Tibial artery (tissue), 4 donors: ENCODE measurements at regions not wholly inside any gene's neighbourhood (a gene's known extent, or its start where the extent isn't known, plus 50 kb on each side); places are given as distances from the start of the nearest gene placed in this dataset.

Source experiments
- DNase-seq, 2 donors: peaks; one replicate each; pipeline ENCODE4 v3.0.0-alpha.2; 2019
- H3K27ac ChIP-seq, 2 donors: fragments of 200-600 bp; sonication (generic) in 1 of 2; 1 replicate in 1 of 2; 2 replicates in 1 of 2; pipeline ENCODE4 v1.5.1; 2018 to 2019; ENCODE audit warnings: mild to moderate bottlenecking in 1 of 2
- H3K27me3 ChIP-seq, 2 donors: fragments of 200-600 bp; sonication (generic) in 1 of 2; one replicate each; pipeline versions ENCODE4 v1.5.1 to v1.6.0; 2016 to 2019
- H3K36me3 ChIP-seq, 3 donors: fragments of 200-600 bp; sonication (generic) in 2 of 3; one replicate each; pipeline ENCODE4 v1.5.1; 2016 to 2019; ENCODE audit warnings: mild to moderate bottlenecking in 2 of 3
- H3K4me1 ChIP-seq, 4 donors: fragments of 200-600 bp; sonication (generic) in 2 of 4; 1 replicate in 3 of 4; 2 replicates in 1 of 4; pipeline ENCODE4 v1.5.1; 2016 to 2019
- H3K4me3 ChIP-seq, 2 donors: fragments of 200-600 bp; sonication (generic) in 1 of 2; 1 replicate in 1 of 2; 2 replicates in 1 of 2; pipeline ENCODE4 v1.5.1; 2018 to 2019; ENCODE audit warnings: mild to moderate bottlenecking in 2 of 2
- H3K9me3 ChIP-seq, 3 donors: fragments of 200-600 bp; sonication (generic) in 1 of 3; one replicate each; pipeline ENCODE4 v1.5.1; 2016 to 2019
- CTCF ChIP-seq, 2 experiments: fragments of 200-600 bp in 1 of 2; fragments of 450-650 bp in 1 of 2; IDR thresholded peaks; one replicate each; pipeline ENCODE4 v1.5.1; 2017 to 2019; ENCODE audit warnings: antibody characterized with exemption in 2 of 2, mild to moderate bottlenecking in 1 of 2, moderate library complexity in 1 of 2
- intact Hi-C: fragments of 100-400 bp; cut with DNase I; formaldehyde crosslinking; loops from one replicate; pipeline ENCODE4 v1.15.0; 2023; ENCODE audit warnings: low total_unique reads

DNA sequence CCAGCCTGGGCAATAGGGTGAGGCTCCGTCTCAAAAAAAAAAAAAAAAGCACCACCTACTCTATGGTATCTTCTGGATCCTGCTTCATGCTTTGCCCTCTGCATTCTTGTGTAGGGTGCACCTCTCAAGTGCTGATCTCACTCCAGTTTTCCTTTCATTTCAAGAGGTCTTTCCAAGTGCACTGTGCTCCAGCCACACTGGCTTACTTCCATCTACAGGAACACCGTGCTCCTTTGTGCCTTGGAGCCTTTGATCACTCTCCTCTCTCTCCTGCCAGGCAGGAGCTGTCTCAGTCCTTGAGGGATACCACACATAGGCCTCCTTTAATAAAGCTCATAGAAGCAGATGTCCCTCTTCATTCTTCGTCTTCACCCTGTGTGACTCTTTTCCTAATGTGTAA lies 55.4 kb upstream of the GREM2 start:
- DNase-seq, result no peak
- H3K27ac ChIP-seq, result no peak overlapping the region
- intact Hi-C loops, result no loop called here
- no peaks in the 10 kb centered on the region for H3K4me1 ChIP-seq
- no peak overlapping the region for H3K4me3 ChIP-seq
- H3K9me3 ChIP-seq, result no peaks in the 10 kb centered on the region
- H3K27me3 ChIP-seq, result no peaks in the 10 kb centered on the region
- H3K36me3 ChIP-seq, result no peaks in the 10 kb centered on the region
- no peak for TF ChIP-seq CTCF (IDR thresholded peaks at IDR 0.05)

DNA sequence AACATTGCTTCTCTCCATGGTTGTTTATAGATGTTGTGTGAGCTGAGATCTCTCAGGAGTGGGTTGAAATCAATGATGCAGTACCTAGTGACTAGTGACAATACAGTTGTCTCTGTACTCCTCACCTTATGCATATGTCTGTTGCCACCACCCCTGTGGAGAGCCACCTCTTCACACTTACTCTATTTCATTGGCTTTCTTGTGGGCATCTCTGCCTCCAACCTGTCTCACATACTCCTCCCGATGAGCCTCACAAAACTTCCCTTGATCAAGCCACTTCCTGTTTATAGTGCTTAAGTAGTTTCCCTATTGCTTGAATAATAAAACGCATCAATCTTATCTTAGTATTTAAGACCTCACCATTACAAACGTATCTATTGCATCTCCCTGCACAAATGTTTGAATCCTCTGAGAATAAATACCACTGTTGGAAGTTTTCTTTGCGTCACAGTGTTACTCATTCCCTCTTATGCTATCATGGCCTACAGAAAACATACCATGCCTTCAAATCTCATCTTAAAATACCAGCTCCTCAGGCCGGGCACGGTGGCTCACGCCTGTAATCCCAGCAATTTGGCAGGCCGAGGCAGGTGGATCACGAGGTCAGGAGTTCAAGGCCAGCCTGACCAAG lies 54.7 kb upstream of the GREM2 start:
- no peaks in the 10 kb centered on the region for H3K9me3 ChIP-seq
- H3K4me1 ChIP-seq, result no peaks in the 10 kb centered on the region
- no peak for TF ChIP-seq CTCF (IDR thresholded peaks at IDR 0.05)
- no peak for DNase-seq
- H3K36me3 ChIP-seq, result no peaks in the 10 kb centered on the region
- intact Hi-C loops, result no loop called here
- H3K4me3 ChIP-seq, result no peak overlapping the region
- H3K27me3 ChIP-seq, result no peaks in the 10 kb centered on the region
- no peak overlapping the region for H3K27ac ChIP-seq

GRCh38 chr1:240663169-240663879 lies 51.4 kb upstream of the GREM2 start:
- H3K27me3 ChIP-seq, result no peaks in the 10 kb centered on the region
- no peaks in the 10 kb centered on the region for H3K4me1 ChIP-seq
- no peaks in the 10 kb centered on the region for H3K9me3 ChIP-seq
- intact Hi-C loops, result no loop called here
- no peak for DNase-seq
- H3K27ac ChIP-seq, result no peak overlapping the region
- no peak overlapping the region for H3K4me3 ChIP-seq
- no peaks in the 10 kb centered on the region for H3K36me3 ChIP-seq
- TF ChIP-seq CTCF (IDR thresholded peaks at IDR 0.05), result no peak
